ENCODE measurements at regions not wholly inside any gene's neighbourhood (a gene's known extent, or its start where the extent isn't known, plus 50 kb on each side); places are given as distances from the start of the nearest gene placed in this dataset.

DNA sequence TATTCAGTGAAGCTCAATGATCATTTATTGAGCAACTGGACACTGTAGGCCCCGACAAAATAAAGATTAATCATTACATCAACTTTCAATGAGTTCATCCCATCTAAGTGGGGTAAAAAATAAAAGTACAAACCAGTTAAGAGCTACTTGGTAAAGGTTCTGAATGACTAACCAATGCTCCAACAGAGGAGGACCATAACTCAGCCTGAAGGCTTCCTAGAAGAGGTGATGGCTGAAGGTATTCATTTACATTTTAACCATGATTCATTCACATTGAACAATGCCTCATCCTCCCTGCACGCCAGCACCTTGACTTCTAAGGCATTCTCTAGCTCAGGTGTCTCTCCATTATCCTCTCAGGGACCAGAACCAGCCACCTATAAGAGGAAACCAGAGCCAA, 201.4 kb downstream of the ZNF462 start:
- intact Hi-C loops (cut with micrococcal nuclease) = no loop called here
- H3K4me3 Mint-ChIP-seq = no peak overlapping the region
- CTCF ChIA-PET = interaction anchor here (0.6 kb wide), 1 partner anchor 94 kb away, joined by 4 read pairs; no protein-coding TSS in a partner anchor
- no peaks in the 10 kb centered on the region for H3K36me3 Mint-ChIP-seq (ENCODE audit: low read depth)
- no peaks in the 10 kb centered on the region for H3K9me3 Mint-ChIP-seq
- no peaks in the 10 kb centered on the region for H3K27me3 Mint-ChIP-seq (ENCODE audit: low read depth)
- DNase-seq = no peak
- H3K4me1 Mint-ChIP-seq (ENCODE audit: low read depth) = no peaks in the 10 kb centered on the region
- no peak overlapping the region for H3K27ac Mint-ChIP-seq

DNA sequence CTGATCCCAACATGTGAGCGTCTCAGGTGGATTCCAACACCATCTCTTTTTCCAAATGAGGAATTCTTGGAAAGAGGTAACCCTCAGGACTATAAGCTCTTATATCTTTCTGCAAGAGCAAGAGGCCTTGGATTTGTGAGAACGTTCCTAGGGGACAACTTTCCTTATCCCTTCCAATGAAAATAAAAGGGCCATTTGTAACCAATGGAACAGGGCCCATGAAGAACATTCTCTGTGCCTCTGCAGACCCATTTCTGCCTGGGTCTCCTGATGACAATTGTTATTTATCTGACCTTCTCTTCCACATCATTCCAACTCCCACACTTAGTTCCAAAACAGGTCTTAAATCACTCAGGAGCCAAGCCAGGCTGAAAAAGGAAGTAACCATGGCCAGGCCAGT, 202.6 kb downstream of the ZNF462 start:
- no peak for DNase-seq
- H3K36me3 Mint-ChIP-seq (ENCODE audit: low read depth) = no peaks in the 10 kb centered on the region
- no peak overlapping the region for H3K4me3 Mint-ChIP-seq
- H3K27ac Mint-ChIP-seq = no peak overlapping the region
- no peaks in the 10 kb centered on the region for H3K27me3 Mint-ChIP-seq (ENCODE audit: low read depth)
- intact Hi-C loops (cut with micrococcal nuclease) = no loop called here
- CTCF ChIA-PET = no interaction called here
- no peaks in the 10 kb centered on the region for H3K4me1 Mint-ChIP-seq (ENCODE audit: low read depth)
- H3K9me3 Mint-ChIP-seq = no peaks in the 10 kb centered on the region

DNA sequence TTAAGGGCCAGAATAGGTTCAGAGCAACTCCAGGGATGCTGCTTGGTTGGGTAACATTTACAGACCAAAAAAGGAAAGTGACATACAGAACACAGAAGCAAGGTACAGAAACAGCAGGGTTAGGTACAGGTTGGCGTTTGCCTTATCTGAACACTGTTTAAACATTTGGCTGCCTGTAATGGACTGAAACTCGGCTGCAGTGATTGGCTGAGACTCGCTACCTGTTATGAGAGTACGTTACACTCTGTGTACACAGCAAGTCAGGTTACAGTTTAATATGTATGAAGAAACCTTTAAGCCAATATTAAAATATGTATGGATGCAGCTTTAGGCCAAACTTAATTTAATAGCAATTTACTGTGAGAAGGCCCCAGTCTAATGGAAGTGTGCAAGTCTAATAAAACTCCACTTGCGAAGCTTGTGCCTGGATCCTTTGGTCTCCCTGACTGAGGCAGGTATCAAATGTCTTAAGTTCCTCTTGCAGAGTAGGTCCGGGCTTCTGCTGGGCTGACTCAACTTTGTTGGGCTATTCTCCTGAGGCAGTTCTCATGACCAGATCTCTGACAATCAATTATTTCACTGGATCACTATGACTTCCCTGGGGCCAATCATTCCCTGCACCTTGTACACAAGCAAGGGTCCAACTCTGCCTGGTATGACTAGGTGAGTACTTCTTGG, 204.9 kb downstream of the ZNF462 start:
- DNase-seq = no peak
- H3K36me3 Mint-ChIP-seq (ENCODE audit: low read depth) = no peaks in the 10 kb centered on the region
- CTCF ChIA-PET = no interaction called here
- no peak overlapping the region for H3K4me3 Mint-ChIP-seq
- H3K27me3 Mint-ChIP-seq (ENCODE audit: low read depth) = no peaks in the 10 kb centered on the region
- H3K9me3 Mint-ChIP-seq = no peaks in the 10 kb centered on the region
- intact Hi-C loops (cut with micrococcal nuclease) = no loop called here
- H3K27ac Mint-ChIP-seq = no peak overlapping the region
- H3K4me1 Mint-ChIP-seq (ENCODE audit: low read depth) = no peaks in the 10 kb centered on the region

DNA sequence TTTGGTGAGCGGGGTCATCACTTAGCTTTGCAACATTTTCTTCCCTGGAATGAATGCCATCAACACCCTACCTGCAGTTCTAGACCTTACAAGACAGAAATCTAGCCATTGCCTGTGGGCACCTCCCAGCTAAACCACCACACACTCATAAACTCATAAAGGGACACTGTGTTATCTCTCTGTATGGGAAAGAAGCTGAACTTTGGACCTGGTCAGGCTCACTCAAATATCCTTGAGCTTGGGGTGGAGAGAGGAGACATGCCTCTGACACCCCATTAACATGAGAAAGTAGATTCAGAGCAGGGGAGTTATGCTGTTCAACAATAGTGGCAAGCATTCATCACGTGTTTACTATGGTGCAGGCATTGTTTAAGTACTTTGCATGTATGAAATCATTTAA, 205.6 kb downstream of the ZNF462 start:
- H3K27ac Mint-ChIP-seq = no peak overlapping the region
- H3K4me3 Mint-ChIP-seq = no peak overlapping the region
- CTCF ChIA-PET = no interaction called here
- no peak for DNase-seq
- H3K36me3 Mint-ChIP-seq (ENCODE audit: low read depth) = no peaks in the 10 kb centered on the region
- no peaks in the 10 kb centered on the region for H3K9me3 Mint-ChIP-seq
- H3K4me1 Mint-ChIP-seq (ENCODE audit: low read depth) = no peaks in the 10 kb centered on the region
- intact Hi-C loops (cut with micrococcal nuclease) = no loop called here
- no peaks in the 10 kb centered on the region for H3K27me3 Mint-ChIP-seq (ENCODE audit: low read depth)

DNA sequence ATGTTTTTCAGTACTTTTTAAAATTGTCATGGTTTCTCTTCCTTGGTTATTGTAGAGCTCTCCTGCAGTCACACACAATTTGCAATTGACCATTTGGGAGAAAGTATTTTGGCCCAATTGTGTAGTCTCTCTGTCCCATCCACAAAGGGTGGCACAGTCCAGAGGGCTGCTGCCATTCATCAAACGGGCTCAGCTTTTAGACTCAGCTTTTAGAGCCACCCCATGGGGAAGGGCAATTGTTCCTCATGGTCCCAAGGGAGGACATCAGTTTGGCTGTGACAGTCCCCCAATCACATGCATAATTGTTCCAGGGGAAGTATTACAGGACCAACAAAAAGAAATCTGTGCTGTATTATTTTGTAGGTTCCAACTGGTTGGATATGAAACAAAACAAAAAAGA, 207.6 kb downstream of the ZNF462 start:
- H3K27me3 Mint-ChIP-seq (ENCODE audit: low read depth) = no peaks in the 10 kb centered on the region
- intact Hi-C loops (cut with micrococcal nuclease) = no loop called here
- H3K36me3 Mint-ChIP-seq (ENCODE audit: low read depth) = no peaks in the 10 kb centered on the region
- H3K27ac Mint-ChIP-seq = no peak overlapping the region
- no peaks in the 10 kb centered on the region for H3K4me1 Mint-ChIP-seq (ENCODE audit: low read depth)
- DNase-seq = no peak
- CTCF ChIA-PET = no interaction called here
- H3K4me3 Mint-ChIP-seq = no peak overlapping the region
- no peaks in the 10 kb centered on the region for H3K9me3 Mint-ChIP-seq

- CTCF ChIA-PET = no interaction called here
- H3K27me3 Mint-ChIP-seq (ENCODE audit: low read depth) = peaks cover 4% of the 10 kb centered on the region
- intact Hi-C loops (cut with micrococcal nuclease) = no loop called here
Measured at GRCh38 chr9:107078061-107078460, 205.0 kb upstream of the RAD23B start.

GRCh38 chr9:107079589-107079988, 203.5 kb upstream of the RAD23B start:
- intact Hi-C loops (cut with micrococcal nuclease) = no loop called here
- no peaks in the 10 kb centered on the region for H3K36me3 Mint-ChIP-seq (ENCODE audit: low read depth)
- CTCF ChIA-PET = no interaction called here
- H3K4me1 Mint-ChIP-seq (ENCODE audit: low read depth) = no peaks in the 10 kb centered on the region
- H3K9me3 Mint-ChIP-seq = no peaks in the 10 kb centered on the region
- H3K27me3 Mint-ChIP-seq (ENCODE audit: low read depth) = peaks cover 13% of the 10 kb centered on the region
- no peak overlapping the region for H3K4me3 Mint-ChIP-seq
- H3K27ac Mint-ChIP-seq = no peak overlapping the region
- DNase-seq = no peak

More at GRCh38 chr9:107078061-107078460, 205.0 kb upstream of the RAD23B start:
- Mint-ChIP-seq H3K4me1 (ENCODE audit: low read depth) (no peaks in the 10 kb centered on the region), H3K36me3 (ENCODE audit: low read depth) (no peaks in the 10 kb centered on the region), H3K9me3 (no peaks in the 10 kb centered on the region), H3K4me3 (no peak overlapping the region), H3K27ac (no peak overlapping the region)
- DNase-seq = no peak

DNA sequence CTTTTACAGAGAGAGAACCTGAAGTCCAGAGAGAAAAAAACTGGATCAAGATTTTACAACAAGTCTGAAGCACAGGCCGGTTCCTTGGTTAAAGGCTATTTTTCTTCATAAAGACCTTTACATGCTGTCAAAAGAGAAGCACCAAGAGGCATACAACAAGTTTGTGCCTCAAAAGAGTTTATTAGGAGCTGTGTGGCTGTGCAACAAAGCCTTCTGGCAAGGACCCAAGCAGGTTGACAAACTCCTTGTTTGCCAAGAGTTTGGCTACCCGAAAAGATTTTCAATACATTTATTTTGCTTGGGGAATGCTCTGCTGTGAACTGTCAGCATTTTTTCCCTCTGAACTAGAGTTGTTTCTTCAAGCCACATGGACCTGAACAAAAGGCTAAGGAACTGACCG, 202.9 kb upstream of the RAD23B start:
- H3K4me1 Mint-ChIP-seq (ENCODE audit: low read depth) = no peaks in the 10 kb centered on the region
- no peaks in the 10 kb centered on the region for H3K9me3 Mint-ChIP-seq
- intact Hi-C loops (cut with micrococcal nuclease) = no loop called here
- CTCF ChIA-PET = no interaction called here
- no peak for DNase-seq
- H3K27ac Mint-ChIP-seq = no peak overlapping the region
- H3K4me3 Mint-ChIP-seq = no peak overlapping the region
- H3K36me3 Mint-ChIP-seq (ENCODE audit: low read depth) = no peaks in the 10 kb centered on the region
- peaks cover 17% of the 10 kb centered on the region for H3K27me3 Mint-ChIP-seq (ENCODE audit: low read depth)

GRCh38 chr9:107086460-107086859, 196.6 kb upstream of the RAD23B start:
- no peak overlapping the region for H3K27ac Mint-ChIP-seq
- H3K27me3 Mint-ChIP-seq (ENCODE audit: low read depth) = peaks cover 34% of the 10 kb centered on the region
- no peak overlapping the region for H3K4me3 Mint-ChIP-seq
- no peaks in the 10 kb centered on the region for H3K9me3 Mint-ChIP-seq
- no peaks in the 10 kb centered on the region for H3K4me1 Mint-ChIP-seq (ENCODE audit: low read depth)
- intact Hi-C loops (cut with micrococcal nuclease) = no loop called here
- CTCF ChIA-PET = interaction anchor here (0.6 kb wide), 1 partner anchor 1223 kb away, joined by 3 read pairs; no protein-coding TSS in a partner anchor
- DNase-seq = no peak
- no peaks in the 10 kb centered on the region for H3K36me3 Mint-ChIP-seq (ENCODE audit: low read depth)

DNA sequence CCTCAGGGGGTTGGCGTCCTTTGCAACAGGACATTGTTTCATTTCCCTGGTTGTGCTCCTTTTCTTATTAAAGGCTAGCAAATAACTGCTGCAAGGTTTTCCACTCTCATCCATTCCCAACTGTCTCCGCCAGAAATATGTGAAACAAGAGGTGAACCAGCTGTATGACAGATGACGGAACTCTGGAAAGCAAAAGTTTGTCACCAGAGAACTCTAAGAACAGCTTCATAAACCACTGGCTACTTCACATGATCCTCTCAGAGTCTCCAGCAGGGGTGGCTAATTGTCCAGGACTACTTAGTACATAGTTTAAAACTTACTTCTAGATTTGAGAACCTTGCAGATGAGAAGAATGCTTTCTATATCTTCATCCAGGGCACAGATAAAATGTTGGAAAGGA, 195.9 kb upstream of the RAD23B start:
- CTCF ChIA-PET = no interaction called here
- intact Hi-C loops (cut with micrococcal nuclease) = no loop called here
- no peak for DNase-seq
- no peak overlapping the region for H3K4me3 Mint-ChIP-seq
- H3K36me3 Mint-ChIP-seq (ENCODE audit: low read depth) = no peaks in the 10 kb centered on the region
- no peak overlapping the region for H3K27ac Mint-ChIP-seq
- H3K9me3 Mint-ChIP-seq = no peaks in the 10 kb centered on the region
- peaks cover 32% of the 10 kb centered on the region for H3K27me3 Mint-ChIP-seq (ENCODE audit: low read depth)
- H3K4me1 Mint-ChIP-seq (ENCODE audit: low read depth) = no peaks in the 10 kb centered on the region

DNA sequence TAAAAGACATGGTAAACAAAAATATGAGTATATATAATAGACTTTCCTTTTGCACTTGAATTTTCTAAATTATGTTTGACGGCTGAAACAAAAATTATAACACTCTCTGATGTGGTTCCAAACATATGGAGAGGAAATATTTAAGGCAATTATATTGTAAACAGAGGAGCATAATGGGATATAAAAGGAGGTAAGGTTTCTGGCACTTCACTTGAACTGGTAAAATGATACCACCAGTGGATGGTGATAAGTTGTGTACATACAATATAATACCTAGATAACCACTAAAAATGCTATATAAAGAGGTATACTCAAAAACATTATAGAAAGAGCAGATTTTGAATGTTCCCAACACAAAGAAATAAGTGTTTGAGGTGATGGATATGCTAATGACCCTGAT, 192.9 kb upstream of the RAD23B start:
- Mint-ChIP-seq H3K27me3 (ENCODE audit: low read depth) (peaks cover 18% of the 10 kb centered on the region), H3K36me3 (ENCODE audit: low read depth) (no peaks in the 10 kb centered on the region), H3K9me3 (no peaks in the 10 kb centered on the region), H3K4me3 (no peak overlapping the region), H3K4me1 (ENCODE audit: low read depth) (no peaks in the 10 kb centered on the region), H3K27ac (no peak overlapping the region)
- intact Hi-C loops (cut with micrococcal nuclease) = no loop called here
- no peak for DNase-seq
- CTCF ChIA-PET = no interaction called here

GRCh38 chr9:107093365-107094060, 189.6 kb upstream of the RAD23B start:
- Mint-ChIP-seq H3K4me1 (ENCODE audit: low read depth) (no peaks in the 10 kb centered on the region), H3K9me3 (no peaks in the 10 kb centered on the region), H3K27me3 (ENCODE audit: low read depth) (peaks cover 9% of the 10 kb centered on the region), H3K27ac (no peak overlapping the region), H3K4me3 (no peak overlapping the region), H3K36me3 (ENCODE audit: low read depth) (no peaks in the 10 kb centered on the region)
- CTCF ChIA-PET = no interaction called here
- DNase-seq = no peak
- intact Hi-C loops (cut with micrococcal nuclease) = no loop called here

DNA sequence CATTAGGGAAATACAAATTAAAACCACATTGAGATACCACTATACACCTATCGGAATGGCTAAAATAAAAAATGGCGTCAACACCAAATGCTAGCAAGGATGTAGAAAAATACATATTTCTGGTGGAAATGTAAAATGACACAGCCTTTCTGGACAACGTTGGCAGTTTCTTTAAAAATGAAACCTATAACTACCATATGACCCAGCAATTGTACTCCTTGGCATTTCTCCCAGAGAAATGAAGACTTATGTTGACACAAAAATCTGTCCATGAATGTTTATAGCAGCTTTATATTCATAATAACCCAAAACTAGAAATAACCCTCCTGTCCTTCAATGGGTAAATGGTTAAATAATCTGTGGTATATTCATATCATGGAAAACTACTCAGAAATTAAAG, 188.7 kb upstream of the RAD23B start:
- Mint-ChIP-seq H3K4me3 (no peak overlapping the region), H3K27me3 (ENCODE audit: low read depth) (peaks cover 3% of the 10 kb centered on the region), H3K27ac (no peak overlapping the region), H3K9me3 (no peaks in the 10 kb centered on the region), H3K36me3 (ENCODE audit: low read depth) (no peaks in the 10 kb centered on the region), H3K4me1 (ENCODE audit: low read depth) (no peaks in the 10 kb centered on the region)
- CTCF ChIA-PET = no interaction called here
- no peak for DNase-seq
- intact Hi-C loops (cut with micrococcal nuclease) = no loop called here

Data from activated naive CD4-positive, alpha-beta T cell treated with anti-CD3 and anti-CD28 coated beads for 36 hours (primary cell).